Peyer's patch (tissue), 4 donors: ENCODE measurements at regions not wholly inside any gene's neighbourhood (a gene's known extent, or its start where the extent isn't known, plus 50 kb on each side); places are given as distances from the start of the nearest gene placed in this dataset.

Source experiments
- DNase-seq, 3 donors: peaks; one replicate each; pipeline ENCODE4 v3.0.0-alpha.2; 2017 to 2019
- H3K27ac ChIP-seq, 4 donors: fragments of 200-600 bp; sonication (generic); one replicate each; pipeline ENCODE4 v1.5.1; 2016 to 2019
- H3K27me3 ChIP-seq, 2 donors: fragments of 200-600 bp; sonication (generic); one replicate each; pipeline ENCODE4 v1.5.1; 2019
- H3K36me3 ChIP-seq, 3 donors: fragments of 200-600 bp; sonication (generic); one replicate each; pipeline ENCODE4 v1.5.1; 2016 to 2019
- H3K4me1 ChIP-seq, 4 donors: fragments of 200-600 bp; sonication (generic); one replicate each; pipeline ENCODE4 v1.5.1; 2016 to 2019
- H3K4me3 ChIP-seq, 4 donors: fragments of 200-600 bp; sonication (generic); 1 replicate in 3 of 4; 2 replicates in 1 of 4; pipeline ENCODE4 v1.5.1; 2016 to 2019; ENCODE audit warnings: mild to moderate bottlenecking in 1 of 4
- H3K9me3 ChIP-seq, 4 donors: fragments of 200-600 bp; sonication (generic); one replicate each; pipeline ENCODE4 v1.5.1; 2016 to 2019; ENCODE audit warnings: mild to moderate bottlenecking in 1 of 4
- POLR2A ChIP-seq, 2 donors: fragments of 450-650 bp; IDR thresholded peaks; one replicate each; pipeline ENCODE4 v1.5.1; 2017; ENCODE audit warnings: antibody characterized with exemption in 2 of 2, mild to moderate bottlenecking in 2 of 2, moderate library complexity in 2 of 2
- TF ChIP-seq, protein P1 (sequence below), 6 experiments: fragments of 450-650 bp in 4 of 6; fragments of 200-600 bp in 2 of 6; sonication (generic) in 1 of 6; IDR thresholded peaks; one replicate each; pipeline ENCODE4 v1.5.1; 2017 to 2019; ENCODE audit warnings: antibody characterized with exemption in 6 of 6, mild to moderate bottlenecking in 3 of 6, moderate library complexity in 1 of 6

DNA sequence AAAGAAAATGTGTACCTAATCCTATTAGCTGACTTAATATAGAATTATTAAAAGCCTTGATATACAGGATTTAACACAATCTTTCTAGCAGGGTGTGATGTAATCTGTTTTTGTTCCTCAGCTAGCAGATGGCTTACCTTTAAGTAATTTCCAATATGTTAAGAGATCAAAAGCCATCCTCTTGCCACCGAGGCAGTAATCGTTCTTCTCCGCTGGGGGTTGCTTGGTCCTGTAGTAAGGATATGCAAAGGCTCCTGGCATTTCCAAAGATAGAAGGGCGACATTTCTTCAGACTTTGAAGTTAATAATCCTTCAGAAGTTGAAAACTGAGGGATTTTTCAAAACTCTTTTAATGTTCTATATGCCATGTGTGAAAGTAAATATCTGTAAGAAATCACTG is 156.4 kb downstream of the FZD1 start:
- Histone ChIP-seq H3K27ac (no peak overlapping the region), H3K4me1 (no peaks in the 10 kb centered on the region), H3K9me3 (no peaks in the 10 kb centered on the region), H3K36me3 (no peaks in the 10 kb centered on the region), H3K4me3 (no peak overlapping the region), H3K27me3 (no peaks in the 10 kb centered on the region)
- DNase-seq: no peak
- TF ChIP-seq, protein P1, sequence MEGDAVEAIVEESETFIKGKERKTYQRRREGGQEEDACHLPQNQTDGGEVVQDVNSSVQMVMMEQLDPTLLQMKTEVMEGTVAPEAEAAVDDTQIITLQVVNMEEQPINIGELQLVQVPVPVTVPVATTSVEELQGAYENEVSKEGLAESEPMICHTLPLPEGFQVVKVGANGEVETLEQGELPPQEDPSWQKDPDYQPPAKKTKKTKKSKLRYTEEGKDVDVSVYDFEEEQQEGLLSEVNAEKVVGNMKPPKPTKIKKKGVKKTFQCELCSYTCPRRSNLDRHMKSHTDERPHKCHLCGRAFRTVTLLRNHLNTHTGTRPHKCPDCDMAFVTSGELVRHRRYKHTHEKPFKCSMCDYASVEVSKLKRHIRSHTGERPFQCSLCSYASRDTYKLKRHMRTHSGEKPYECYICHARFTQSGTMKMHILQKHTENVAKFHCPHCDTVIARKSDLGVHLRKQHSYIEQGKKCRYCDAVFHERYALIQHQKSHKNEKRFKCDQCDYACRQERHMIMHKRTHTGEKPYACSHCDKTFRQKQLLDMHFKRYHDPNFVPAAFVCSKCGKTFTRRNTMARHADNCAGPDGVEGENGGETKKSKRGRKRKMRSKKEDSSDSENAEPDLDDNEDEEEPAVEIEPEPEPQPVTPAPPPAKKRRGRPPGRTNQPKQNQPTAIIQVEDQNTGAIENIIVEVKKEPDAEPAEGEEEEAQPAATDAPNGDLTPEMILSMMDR (IDR thresholded peaks at IDR 0.05): no peak
- TF ChIP-seq POLR2A (IDR thresholded peaks at IDR 0.05): no peak

DNA sequence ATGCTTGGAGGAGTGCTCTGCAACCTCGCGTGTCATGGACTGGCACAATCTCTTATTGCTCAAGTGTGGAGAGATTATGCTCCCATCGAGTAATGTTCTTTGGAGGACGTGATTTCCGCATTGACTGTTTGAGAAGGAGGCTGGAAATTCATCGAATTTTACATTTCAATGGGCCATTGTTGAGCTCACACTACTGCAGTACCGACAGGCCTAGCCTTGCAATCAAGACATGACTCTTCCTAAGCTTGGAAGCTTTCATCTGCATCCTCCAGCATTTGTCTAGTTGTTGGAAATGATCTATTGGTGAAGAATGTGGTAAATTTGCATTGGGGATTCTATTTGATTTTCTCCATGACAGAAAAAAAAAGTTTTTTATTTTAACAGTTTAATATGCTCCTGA is 156.8 kb downstream of the FZD1 start:
- DNase-seq: no peak
- H3K4me3 ChIP-seq: no peak overlapping the region
- H3K27me3 ChIP-seq: no peaks in the 10 kb centered on the region

DNA sequence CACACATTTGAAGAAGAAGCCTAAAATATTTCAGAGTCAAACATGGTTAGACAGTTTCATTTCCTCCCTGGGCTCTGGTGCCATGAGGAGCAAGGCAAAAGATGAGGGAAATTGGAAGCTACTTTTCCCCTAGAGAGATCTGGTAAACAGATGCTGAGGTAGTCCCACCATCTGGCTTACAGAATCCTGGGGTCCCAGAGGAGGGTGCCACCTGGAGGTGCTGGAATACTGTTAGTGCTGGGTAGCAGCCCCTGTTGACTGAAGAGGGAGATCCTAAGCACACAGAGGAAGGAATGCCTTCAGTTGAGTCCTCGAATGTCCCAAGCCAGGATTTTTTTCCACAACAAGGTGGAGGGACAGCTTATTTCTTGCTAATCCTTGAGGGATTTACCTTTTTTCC is 160.1 kb downstream of the FZD1 start:
- Histone ChIP-seq H3K4me1 (no peaks in the 10 kb centered on the region), H3K27me3 (no peaks in the 10 kb centered on the region), H3K4me3 (no peak overlapping the region), H3K36me3 (no peaks in the 10 kb centered on the region), H3K9me3 (no peaks in the 10 kb centered on the region), H3K27ac (no peak overlapping the region)
- TF ChIP-seq POLR2A (IDR thresholded peaks at IDR 0.05): no peak
- TF ChIP-seq, protein P1 (IDR thresholded peaks at IDR 0.05): no peak
- no peak for DNase-seq

More for the DNA sequence above, 156.8 kb downstream of the FZD1 start:
- TF ChIP-seq, protein P1 (IDR thresholded peaks at IDR 0.05): no peak
- TF ChIP-seq POLR2A (IDR thresholded peaks at IDR 0.05): no peak
- Histone ChIP-seq H3K4me1 (no peaks in the 10 kb centered on the region), H3K36me3 (no peaks in the 10 kb centered on the region), H3K9me3 (no peaks in the 10 kb centered on the region), H3K27ac (no peak overlapping the region)

DNA sequence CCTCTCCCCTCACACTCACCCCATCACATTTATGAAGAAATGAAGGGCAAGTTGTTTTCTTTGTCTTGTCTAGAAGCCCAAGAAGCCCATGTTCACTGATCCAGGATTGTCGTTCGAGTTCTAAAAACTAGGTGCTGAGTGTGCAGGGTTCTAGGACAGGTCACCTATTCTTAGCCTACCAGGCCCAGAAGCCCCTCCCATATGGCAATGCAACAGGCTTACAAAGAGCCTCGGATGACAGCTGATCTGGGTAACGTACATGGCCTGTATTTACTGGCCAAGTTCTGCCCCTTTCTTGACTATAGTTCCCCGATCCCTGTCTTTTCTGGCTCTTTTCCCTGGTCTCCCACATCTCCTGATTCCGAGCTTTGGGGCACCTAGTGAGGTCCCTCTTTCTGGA is 160.9 kb downstream of the FZD1 start:
- Histone ChIP-seq H3K27ac (no peak overlapping the region), H3K9me3 (no peaks in the 10 kb centered on the region), H3K4me3 (no peak overlapping the region), H3K27me3 (no peaks in the 10 kb centered on the region), H3K36me3 (no peaks in the 10 kb centered on the region), H3K4me1 (no peaks in the 10 kb centered on the region)
- TF ChIP-seq, protein P1 (IDR thresholded peaks at IDR 0.05): no peak
- TF ChIP-seq POLR2A (IDR thresholded peaks at IDR 0.05): no peak
- DNase-seq: no peak

DNA sequence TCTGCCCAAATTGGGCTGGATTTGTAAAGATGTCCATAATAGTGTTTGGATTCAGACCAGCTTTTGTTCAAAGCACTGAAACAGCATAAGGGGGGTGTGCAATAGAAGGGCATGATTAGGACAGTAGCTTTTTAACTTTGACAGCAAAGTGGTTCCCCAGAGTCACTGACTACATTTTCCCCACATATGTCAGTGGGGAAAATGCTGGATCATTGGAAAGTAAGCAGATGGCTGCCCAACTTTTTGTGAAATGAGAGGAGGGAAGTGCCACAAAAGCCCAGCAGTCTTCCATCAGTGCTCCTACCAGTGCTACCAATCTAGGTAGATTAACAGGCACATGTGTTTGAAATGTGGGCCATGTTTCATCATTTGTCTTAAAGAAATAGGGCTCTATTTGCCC is 162.8 kb downstream of the FZD1 start:
- no peaks in the 10 kb centered on the region for H3K9me3 ChIP-seq
- H3K4me1 ChIP-seq: no peaks in the 10 kb centered on the region
- no peak overlapping the region for H3K27ac ChIP-seq
- no peaks in the 10 kb centered on the region for H3K36me3 ChIP-seq
- DNase-seq: no peak
- TF ChIP-seq, protein P1 (IDR thresholded peaks at IDR 0.05): no peak
- no peak for TF ChIP-seq POLR2A (IDR thresholded peaks at IDR 0.05)
- no peak overlapping the region for H3K4me3 ChIP-seq
- no peaks in the 10 kb centered on the region for H3K27me3 ChIP-seq

DNA sequence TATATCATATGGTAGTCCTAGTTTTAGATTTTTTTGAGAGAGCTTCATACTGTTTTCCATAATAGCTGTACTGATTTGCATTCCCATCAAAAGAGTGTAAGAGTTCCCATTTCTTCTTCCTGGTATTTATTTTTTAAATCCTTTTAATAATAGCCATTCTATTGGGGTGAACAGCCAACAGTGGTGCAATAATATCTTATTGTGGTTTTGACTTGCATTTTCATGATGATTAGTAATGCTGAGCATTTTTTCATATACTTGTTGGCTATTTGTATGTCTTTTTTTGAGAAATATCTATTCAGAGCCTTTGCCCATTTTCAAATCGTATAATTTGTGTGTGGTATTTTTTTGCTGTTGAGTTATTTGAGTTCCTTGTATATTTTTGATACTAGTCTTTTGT is 167.4 kb downstream of the FZD1 start:
- TF ChIP-seq, protein P1 (IDR thresholded peaks at IDR 0.05): no peak
- no peak for TF ChIP-seq POLR2A (IDR thresholded peaks at IDR 0.05)
- no peak overlapping the region for H3K4me3 ChIP-seq
- H3K27ac ChIP-seq: no peak overlapping the region

More for the DNA sequence above, 167.4 kb downstream of the FZD1 start:
- no peak for DNase-seq
- Histone ChIP-seq H3K9me3 (no peaks in the 10 kb centered on the region), H3K36me3 (no peaks in the 10 kb centered on the region), H3K27me3 (no peaks in the 10 kb centered on the region), H3K4me1 (no peaks in the 10 kb centered on the region)
